BE2C (cell line): ENCODE measurements at regions not wholly inside any gene's neighbourhood (a gene's known extent, or its start where the extent isn't known, plus 50 kb on each side); places are given as distances from the start of the nearest gene placed in this dataset.

ENCODE experiments used
- DNase-seq: peaks from one replicate; pipeline ENCODE4 v3.0.0-alpha.2; 2020
- H3K27me3 ChIP-seq: fragments of 250-450 bp; sonication (Bioruptor Pico); 2 replicates; pipeline ENCODE4 v1.5.1; 2020; ENCODE audit warnings: mild to moderate bottlenecking
- H3K36me3 ChIP-seq: fragments of 250-450 bp; sonication (Bioruptor Pico); 2 replicates; pipeline ENCODE4 v1.5.1; 2020; ENCODE audit warnings: mild to moderate bottlenecking
- H3K4me1 ChIP-seq: fragments of 250-450 bp; sonication (Bioruptor Pico); 2 replicates; pipeline ENCODE4 v1.5.1; 2020
- H3K4me3 ChIP-seq: 2 replicates; pipeline ENCODE4 v1.5.1; 2011; ENCODE audit warnings: low read depth, low read length
- H3K9me3 ChIP-seq: fragments of 250-450 bp; sonication (Bioruptor Pico); 2 replicates; pipeline ENCODE4 v1.5.1; 2020
- TF ChIP-seq, protein P1 (sequence below): IDR thresholded peaks from 2 replicates; pipeline ENCODE4 v1.5.1; 2012; ENCODE audit warnings: mild to moderate bottlenecking, low read depth, low read length

DNA sequence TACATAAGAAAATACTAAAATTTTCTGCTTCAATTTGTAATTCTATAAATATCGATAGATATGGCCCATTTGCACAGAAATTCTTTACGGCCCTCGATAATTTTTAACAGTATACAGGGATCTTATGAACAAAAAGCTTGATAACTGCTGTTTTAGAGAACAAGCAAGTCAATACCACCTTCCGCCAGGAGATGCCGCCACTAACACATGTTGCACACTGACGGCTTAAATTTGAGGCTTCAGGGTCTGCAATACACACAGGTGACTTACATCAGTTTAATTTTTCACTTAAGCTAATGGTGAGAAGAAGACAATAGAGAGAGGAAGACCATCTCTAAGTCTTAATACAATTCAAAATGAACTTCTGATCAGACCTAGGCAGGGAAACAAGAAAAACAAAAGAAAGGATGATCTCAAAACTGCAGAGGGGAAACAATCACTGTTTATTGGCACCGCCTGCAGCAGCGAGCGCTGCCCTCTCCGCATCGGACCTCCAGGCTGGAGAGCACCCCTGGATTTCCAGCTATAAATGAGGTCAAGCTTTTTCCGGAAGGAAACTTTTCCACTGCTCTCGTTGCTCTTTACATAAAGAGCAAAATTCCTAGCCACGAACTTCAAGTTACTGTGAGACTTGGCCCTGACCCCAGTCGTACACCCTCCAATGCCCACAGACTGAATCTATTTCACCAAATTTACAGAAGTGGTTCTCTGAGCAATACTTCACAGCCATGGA lies 53.9 kb downstream of the OTOR start:
- TF ChIP-seq, protein P1, sequence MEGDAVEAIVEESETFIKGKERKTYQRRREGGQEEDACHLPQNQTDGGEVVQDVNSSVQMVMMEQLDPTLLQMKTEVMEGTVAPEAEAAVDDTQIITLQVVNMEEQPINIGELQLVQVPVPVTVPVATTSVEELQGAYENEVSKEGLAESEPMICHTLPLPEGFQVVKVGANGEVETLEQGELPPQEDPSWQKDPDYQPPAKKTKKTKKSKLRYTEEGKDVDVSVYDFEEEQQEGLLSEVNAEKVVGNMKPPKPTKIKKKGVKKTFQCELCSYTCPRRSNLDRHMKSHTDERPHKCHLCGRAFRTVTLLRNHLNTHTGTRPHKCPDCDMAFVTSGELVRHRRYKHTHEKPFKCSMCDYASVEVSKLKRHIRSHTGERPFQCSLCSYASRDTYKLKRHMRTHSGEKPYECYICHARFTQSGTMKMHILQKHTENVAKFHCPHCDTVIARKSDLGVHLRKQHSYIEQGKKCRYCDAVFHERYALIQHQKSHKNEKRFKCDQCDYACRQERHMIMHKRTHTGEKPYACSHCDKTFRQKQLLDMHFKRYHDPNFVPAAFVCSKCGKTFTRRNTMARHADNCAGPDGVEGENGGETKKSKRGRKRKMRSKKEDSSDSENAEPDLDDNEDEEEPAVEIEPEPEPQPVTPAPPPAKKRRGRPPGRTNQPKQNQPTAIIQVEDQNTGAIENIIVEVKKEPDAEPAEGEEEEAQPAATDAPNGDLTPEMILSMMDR, result peak; percentile 95
- Histone ChIP-seq H3K36me3 (no peaks in the 10 kb centered on the region), H3K4me1 (no peaks in the 10 kb centered on the region), H3K4me3 (no peak overlapping the region), H3K27me3 (peaks cover 63% of the 10 kb centered on the region), H3K9me3 (no peaks in the 10 kb centered on the region)
- DNase-seq, result peak; percentile 77

DNA sequence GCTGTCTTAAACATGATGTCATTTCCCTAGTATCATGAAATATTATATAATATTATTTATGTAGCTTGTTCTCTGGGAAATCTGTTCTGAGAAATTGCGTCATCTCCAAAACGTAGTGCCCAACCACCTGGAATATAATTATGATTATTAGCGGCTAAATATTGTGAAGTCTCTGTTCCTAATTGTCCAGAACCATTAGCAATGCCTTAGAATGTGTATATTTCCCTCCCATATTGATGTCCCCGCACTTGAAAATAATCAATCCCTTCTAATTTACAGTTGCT lies 54.4 kb downstream of the OTOR start:
- Histone ChIP-seq H3K4me3 (no peak overlapping the region), H3K36me3 (no peaks in the 10 kb centered on the region), H3K27me3 (peaks cover 68% of the 10 kb centered on the region), H3K4me1 (no peaks in the 10 kb centered on the region), H3K9me3 (no peaks in the 10 kb centered on the region)
- TF ChIP-seq, protein P1, result no peak
- DNase-seq, result no peak

- TF ChIP-seq, protein P1, result peak; percentile 92
Measured at GRCh38 chr20:16803965-16804792, 56.0 kb downstream of the OTOR start.

GRCh38 chr20:16804793-16805187 lies 56.6 kb downstream of the OTOR start:
- Histone ChIP-seq H3K4me1 (no peaks in the 10 kb centered on the region), H3K4me3 (no peak overlapping the region), H3K27me3 (peaks cover 56% of the 10 kb centered on the region), H3K36me3 (no peaks in the 10 kb centered on the region), H3K9me3 (no peaks in the 10 kb centered on the region)
- TF ChIP-seq, protein P1, result no peak
- DNase-seq, result no peak

More at GRCh38 chr20:16803965-16804792, 56.0 kb downstream of the OTOR start:
- no peaks in the 10 kb centered on the region for H3K36me3 ChIP-seq
- H3K4me1 ChIP-seq, result no peaks in the 10 kb centered on the region
- H3K4me3 ChIP-seq, result no peak overlapping the region
- no peaks in the 10 kb centered on the region for H3K9me3 ChIP-seq
- peaks cover 63% of the 10 kb centered on the region for H3K27me3 ChIP-seq
- peak; percentile 63 for DNase-seq

DNA sequence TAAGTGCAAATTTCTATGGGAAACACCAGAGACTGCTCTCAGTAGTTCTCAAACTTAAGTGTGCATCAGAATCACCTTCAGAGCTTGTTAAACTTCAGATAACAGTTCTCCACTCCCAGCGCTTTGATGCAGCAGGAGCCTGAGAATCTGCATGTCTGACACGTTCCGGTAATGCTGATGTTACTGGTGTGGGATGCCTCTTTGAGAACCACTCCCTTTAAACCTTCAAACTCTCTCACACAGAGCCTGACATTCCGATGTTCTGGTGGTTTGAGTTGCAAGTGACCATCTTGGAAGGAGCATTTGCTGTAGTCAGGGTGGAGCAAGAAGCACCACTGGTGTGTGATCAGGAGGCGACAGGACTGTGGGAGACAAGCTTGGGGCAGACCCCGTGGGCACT lies 57.9 kb downstream of the OTOR start:
- no peak for DNase-seq
- H3K27me3 ChIP-seq, result peaks cover 46% of the 10 kb centered on the region
- TF ChIP-seq, protein P1, result no peak

DNA sequence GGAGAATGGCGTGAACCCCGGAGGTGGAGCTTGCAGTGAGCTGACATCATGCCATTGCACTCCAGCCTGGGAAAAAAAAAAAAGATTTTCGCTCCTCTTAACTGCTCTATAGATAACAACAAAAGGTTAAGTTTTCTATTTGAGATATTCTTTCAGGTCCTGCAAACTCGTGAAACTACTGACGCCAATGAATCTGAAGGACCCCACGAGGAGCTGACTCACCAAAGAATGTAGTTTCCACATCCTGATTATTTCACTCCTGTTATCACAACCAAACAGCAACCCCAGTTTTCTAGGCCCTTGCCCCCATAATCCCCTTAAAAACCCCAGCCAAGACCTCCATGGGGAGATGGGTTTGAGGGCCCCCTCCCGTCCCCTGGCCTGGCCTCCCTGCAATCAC lies 58.7 kb downstream of the OTOR start:
- H3K27me3 ChIP-seq, result peaks cover 43% of the 10 kb centered on the region

More for the DNA sequence above, 57.9 kb downstream of the OTOR start:
- no peaks in the 10 kb centered on the region for H3K4me1 ChIP-seq
- no peaks in the 10 kb centered on the region for H3K9me3 ChIP-seq
- H3K36me3 ChIP-seq, result no peaks in the 10 kb centered on the region
- H3K4me3 ChIP-seq, result no peak overlapping the region

More for the DNA sequence above, 58.7 kb downstream of the OTOR start:
- no peaks in the 10 kb centered on the region for H3K9me3 ChIP-seq
- DNase-seq, result no peak
- H3K4me3 ChIP-seq, result no peak overlapping the region
- H3K4me1 ChIP-seq, result no peaks in the 10 kb centered on the region
- H3K36me3 ChIP-seq, result no peaks in the 10 kb centered on the region
- TF ChIP-seq, protein P1, result no peak
